NCI-H510A treated with DMSO at 0.1 percent for 48 hours (cell line): ENCODE measurements at regions not wholly inside any gene's neighbourhood (a gene's known extent, or its start where the extent isn't known, plus 50 kb on each side); places are given as distances from the start of the nearest gene placed in this dataset.

ENCODE experiments used
- DNase-seq: peaks from one replicate; lab custom pipeline; 2025; lab: John Stamatoyannopoulos, UW

- DNase-seq: no peak
These were observed 115.6 kb downstream of the IRS2 start for GRCh38 chr13:109670776-109671175.

GRCh38 chr13:109669956-109670355 is 116.4 kb downstream of the IRS2 start:
- no peak for DNase-seq

GRCh38 chr13:109669234-109669612 is 117.2 kb downstream of the IRS2 start:
- no peak for DNase-seq

- DNase-seq: no peak
These were observed 117.8 kb downstream of the IRS2 start for GRCh38 chr13:109668433-109669233.

GRCh38 chr13:109667807-109668291 is 118.5 kb downstream of the IRS2 start:
- DNase-seq: no peak

- DNase-seq: no peak
These were observed 119.3 kb downstream of the IRS2 start for GRCh38 chr13:109667056-109667455.

GRCh38 chr13:109666656-109667055 is 119.7 kb downstream of the IRS2 start:
- no peak for DNase-seq

GRCh38 chr13:109665781-109666249 is 120.6 kb downstream of the IRS2 start:
- DNase-seq: no peak

- no peak for DNase-seq
These were observed 121.1 kb downstream of the IRS2 start for GRCh38 chr13:109665240-109665639.

- no peak for DNase-seq
These were observed 129.0 kb downstream of the IRS2 start for GRCh38 chr13:109657395-109657794.

- DNase-seq: no peak
These were observed 130.2 kb downstream of the IRS2 start for GRCh38 chr13:109656206-109656605.

GRCh38 chr13:109655611-109656010 is 130.8 kb downstream of the IRS2 start:
- no peak for DNase-seq

- no peak for DNase-seq
These were observed 131.2 kb downstream of the IRS2 start for GRCh38 chr13:109655206-109655600.

GRCh38 chr13:109654341-109655205 is 131.8 kb downstream of the IRS2 start:
- DNase-seq: no peak

GRCh38 chr13:109652531-109652930 is 133.9 kb downstream of the IRS2 start:
- DNase-seq: no peak

- no peak for DNase-seq
These were observed 134.5 kb downstream of the IRS2 start for GRCh38 chr13:109651854-109652253.

- no peak for DNase-seq
These were observed 135.1 kb downstream of the IRS2 start for GRCh38 chr13:109651311-109651710.

GRCh38 chr13:109650861-109651260 is 135.5 kb downstream of the IRS2 start:
- no peak for DNase-seq

GRCh38 chr13:109649713-109650112 is 136.7 kb downstream of the IRS2 start:
- DNase-seq: no peak

GRCh38 chr13:109647699-109648098 is 138.7 kb downstream of the IRS2 start:
- DNase-seq: no peak

- no peak for DNase-seq
These were observed 139.3 kb downstream of the IRS2 start for GRCh38 chr13:109647053-109647452.

- DNase-seq: no peak
These were observed 140.0 kb downstream of the IRS2 start for GRCh38 chr13:109646423-109646822.

GRCh38 chr13:109645831-109646230 is 140.6 kb downstream of the IRS2 start:
- DNase-seq: no peak
